NCI-H146 treated with DMSO at 0.1 percent for 48 hours (cell line): ENCODE measurements at regions not wholly inside any gene's neighbourhood (a gene's known extent, or its start where the extent isn't known, plus 50 kb on each side); places are given as distances from the start of the nearest gene placed in this dataset.

Experiments
- DNase-seq: peaks from one replicate; lab custom pipeline; 2025; ENCODE audit not compliant: unreplicated experiment; lab: John Stamatoyannopoulos, UW

GRCh38 chr17:63331301-63332061 is 114.6 kb downstream of the CYB561 start:
- DNase-seq: no peak

DNA sequence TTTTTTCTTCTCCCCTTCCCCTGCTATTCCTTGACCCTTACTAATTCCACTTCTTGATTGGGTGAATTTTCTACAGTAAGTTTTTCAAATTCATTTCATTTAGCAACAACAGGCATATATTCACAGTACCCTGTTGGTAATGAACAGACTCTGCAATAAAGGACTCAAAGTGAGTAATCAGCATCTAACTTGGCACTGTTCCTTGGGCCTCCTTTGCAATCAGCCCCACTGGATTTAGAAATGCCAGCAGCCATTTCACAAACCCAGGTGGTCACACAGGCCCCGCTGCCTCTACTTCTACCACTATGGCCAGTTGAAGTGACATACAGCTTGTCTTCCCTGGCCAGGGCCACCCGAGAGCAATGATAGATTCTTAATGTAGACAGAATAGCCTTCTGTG is 113.8 kb downstream of the CYB561 start:
- DNase-seq: no peak

DNA sequence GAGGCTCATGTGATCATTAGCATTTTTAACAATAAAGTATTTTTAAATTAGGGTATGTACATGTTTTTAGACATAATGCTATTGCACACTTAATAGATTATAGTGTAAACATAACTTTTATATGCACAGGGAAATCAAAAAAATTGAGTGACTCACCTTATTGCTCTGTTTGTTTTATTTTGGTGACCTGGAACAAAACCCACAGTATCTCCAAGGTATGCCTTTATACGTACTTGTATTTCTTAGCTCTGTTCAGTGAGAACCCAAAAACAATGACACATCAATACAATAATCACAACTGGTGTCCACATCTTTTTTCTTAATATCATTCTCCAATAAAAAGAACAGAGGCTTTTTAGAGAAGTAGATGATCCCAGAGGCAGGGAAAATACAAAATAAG is 112.2 kb downstream of the CYB561 start:
- DNase-seq: no peak

GRCh38 chr17:63335831-63336230 is 110.3 kb downstream of the CYB561 start:
- no peak for DNase-seq

- no peak for DNase-seq
These were observed 108.5 kb downstream of the CYB561 start for GRCh38 chr17:63337579-63337978.

GRCh38 chr17:63338272-63338671 is 107.8 kb downstream of the CYB561 start:
- no peak for DNase-seq

DNA sequence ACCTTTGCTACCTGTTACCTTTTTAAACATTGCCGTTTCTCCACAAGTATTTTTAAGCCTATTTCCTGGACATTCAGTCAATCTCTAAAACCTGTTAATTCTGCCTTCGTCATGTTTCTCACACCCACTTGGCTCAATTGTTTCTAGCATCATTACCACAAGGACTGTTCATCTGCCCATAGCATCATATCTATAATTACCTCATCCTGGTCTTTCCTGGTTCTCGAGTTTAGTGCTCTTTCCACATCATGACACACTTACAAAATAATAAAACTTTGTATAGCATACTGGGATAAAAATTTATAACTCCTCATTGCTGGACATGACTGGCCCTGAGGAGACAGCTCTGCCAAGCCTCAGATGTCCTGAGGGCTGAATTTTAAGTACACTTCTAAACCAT is 104.8 kb downstream of the CYB561 start:
- no peak for DNase-seq

- no peak for DNase-seq
These were observed 101.7 kb downstream of the CYB561 start for GRCh38 chr17:63344383-63344782.

DNA sequence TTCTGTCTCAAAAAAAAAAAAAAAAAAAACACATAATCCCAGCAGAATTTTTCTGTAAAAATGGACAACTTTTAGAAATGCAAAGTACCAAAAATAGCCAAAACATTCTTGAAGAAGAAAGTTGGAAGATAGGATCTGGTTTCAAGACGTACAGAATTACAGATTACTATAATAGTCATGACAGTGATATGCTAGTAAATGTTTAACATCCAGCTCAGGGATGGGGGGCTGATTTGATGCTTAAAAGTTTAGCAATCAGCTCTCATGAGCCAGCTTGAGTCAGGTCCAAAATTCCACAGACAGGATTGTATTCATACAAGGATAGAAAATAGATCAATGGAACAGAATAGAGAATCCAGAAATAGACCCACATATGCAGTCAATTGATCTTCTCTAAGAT is 100.5 kb downstream of the CYB561 start:
- DNase-seq: no peak

DNA sequence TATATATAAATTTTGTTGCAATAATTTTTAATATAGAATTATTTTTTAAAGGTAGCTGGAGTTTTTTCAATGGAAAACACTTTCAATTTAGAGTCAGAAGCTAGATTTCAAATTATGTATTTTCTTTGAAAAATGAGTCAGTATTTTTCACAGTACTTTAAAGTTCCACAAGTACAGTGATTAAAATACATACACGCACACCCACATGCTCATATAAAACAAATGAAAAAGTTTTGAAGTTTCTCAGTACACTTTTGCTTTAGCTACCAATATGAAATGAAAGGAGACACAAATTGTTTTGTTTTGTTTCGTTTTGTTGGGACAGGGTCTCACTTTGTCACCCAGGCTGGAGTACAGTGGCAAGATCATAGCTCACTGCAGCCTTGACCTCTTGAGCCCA is 98.6 kb downstream of the CYB561 start:
- no peak for DNase-seq

DNA sequence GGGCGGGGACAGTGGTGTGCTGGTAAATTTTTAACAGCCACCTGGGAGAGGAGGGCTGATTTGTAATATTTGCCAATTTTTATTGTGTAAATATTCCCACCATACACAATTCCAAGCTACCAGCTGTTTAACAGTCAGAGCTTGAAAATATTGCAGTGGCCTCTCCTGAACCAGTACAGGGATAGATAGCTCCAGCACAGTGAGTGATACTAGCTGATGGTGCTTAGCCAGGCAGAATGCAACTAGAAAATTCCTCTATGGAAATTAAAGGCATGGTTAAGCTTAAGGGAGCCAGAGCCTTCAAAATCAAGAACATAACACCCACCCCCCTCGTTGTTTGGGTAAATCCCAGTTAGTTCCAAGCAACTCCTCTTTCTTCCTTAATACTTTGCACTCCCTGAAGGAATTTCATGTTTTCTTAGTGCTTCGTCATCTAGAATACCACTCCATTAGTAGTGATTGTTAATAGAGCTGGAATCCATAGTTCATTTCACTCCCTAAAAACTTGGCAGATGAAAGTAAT is 96.6 kb downstream of the CYB561 start:
- DNase-seq: no peak

DNA sequence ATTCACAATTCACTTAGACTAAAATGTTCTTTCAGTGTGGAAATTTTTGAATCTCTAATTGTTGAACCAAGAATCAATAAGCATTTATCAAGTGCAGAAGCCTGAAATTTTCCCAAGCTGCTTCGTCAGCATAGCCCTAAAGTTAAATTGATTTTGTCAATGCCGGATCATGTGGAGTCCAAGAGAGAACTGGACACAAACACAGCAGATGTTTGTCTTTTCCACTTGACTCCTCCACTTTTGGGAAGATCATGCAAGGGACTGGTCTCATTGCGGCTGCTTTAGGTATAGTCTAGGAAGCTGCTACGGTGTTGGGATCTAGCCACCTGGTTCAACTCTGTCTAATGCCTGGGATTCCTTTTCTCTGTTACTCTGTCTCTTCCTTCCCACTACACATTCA is 95.7 kb downstream of the CYB561 start:
- DNase-seq: no peak

- no peak for DNase-seq
These were observed 91.8 kb downstream of the CYB561 start for GRCh38 chr17:63354256-63354655.

GRCh38 chr17:63356337-63356757 is 89.8 kb downstream of the CYB561 start:
- no peak for DNase-seq

GRCh38 chr17:63358111-63358839 is 87.8 kb downstream of the CYB561 start:
- DNase-seq: no peak

DNA sequence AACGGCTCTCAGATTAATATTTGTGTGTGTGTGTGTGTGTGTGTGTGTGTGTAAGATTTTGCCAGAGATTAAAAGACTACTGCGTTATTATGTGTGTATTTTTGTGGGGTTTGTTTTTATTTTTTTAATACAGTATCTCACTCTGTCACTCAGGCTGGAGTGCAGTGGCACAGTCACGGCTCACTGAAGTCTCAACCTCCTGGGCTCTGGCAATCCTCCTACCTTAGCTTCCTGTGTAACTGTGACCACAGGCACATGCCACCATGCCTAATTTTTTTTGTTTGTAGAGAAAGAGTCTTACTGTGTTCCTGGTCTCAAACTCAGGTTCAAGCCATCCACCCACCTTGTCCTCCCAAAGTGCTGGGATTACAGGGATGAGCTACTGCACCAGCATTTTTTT is 87.2 kb downstream of the CYB561 start:
- DNase-seq: no peak

- DNase-seq: no peak
These were observed 84.9 kb downstream of the CYB561 start for GRCh38 chr17:63361182-63361581.

- no peak for DNase-seq
These were observed 84.0 kb downstream of the CYB561 start for GRCh38 chr17:63362115-63362514.

DNA sequence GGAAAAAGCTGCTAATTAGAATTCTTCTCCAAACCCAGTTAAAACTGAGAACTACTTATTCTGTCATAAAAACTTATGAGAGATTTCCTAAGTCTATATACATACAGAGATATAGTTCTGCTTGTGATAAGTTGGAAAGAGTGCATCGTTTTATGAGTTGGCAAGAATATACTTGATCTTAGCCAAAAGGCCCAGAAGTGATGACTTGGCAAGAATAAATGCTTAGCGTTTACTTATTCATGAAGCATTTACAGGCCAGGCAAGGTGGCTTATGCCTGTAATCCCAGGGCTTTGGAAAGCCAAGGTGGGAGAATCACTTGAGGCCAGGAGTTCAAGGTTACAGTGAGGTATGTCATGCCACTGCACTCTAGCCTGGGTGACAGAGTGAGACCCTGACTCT is 81.7 kb downstream of the CYB561 start:
- no peak for DNase-seq

GRCh38 chr17:63364944-63365343 is 81.2 kb downstream of the CYB561 start:
- DNase-seq: no peak

DNA sequence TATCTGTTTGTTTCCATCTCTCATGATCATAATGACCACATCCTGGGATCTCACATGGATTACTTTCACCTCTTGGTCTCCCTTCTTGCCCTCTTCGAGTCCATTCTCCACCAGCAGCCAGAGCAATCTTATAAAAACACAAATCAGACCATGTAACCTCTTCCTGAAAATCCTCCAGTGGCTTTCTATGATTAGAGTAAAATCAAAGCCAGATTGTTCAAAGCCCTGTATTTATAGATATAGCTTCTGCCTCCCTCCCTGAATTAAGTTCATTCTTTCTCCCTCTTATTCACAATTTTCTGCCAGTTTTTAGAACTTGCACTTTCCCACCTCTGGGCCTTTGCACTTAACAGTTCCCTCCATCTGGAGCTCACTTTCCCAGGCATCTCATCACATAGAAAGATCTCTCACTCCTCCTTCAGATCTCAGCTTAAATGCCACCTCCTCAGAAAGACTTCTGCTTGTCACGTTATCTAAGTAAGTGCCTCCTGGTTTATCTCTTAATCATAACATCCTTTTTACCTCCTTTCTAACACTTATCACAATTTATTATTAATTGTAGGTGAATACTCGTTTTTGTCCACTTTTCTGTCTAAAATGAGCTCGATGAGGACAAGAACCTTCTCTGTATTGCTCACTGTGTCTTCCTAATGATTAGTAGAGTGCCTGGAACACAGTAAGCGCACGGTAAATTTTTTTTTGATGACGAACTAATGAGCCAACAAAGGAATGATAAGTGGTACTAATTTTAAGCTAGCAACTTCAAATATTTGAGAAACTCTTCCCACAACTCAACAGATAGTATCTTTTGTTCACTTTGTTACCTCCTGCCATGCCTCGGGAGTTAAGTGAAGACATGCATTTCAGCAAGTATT is 80.5 kb downstream of the CYB561 start:
- no peak for DNase-seq

DNA sequence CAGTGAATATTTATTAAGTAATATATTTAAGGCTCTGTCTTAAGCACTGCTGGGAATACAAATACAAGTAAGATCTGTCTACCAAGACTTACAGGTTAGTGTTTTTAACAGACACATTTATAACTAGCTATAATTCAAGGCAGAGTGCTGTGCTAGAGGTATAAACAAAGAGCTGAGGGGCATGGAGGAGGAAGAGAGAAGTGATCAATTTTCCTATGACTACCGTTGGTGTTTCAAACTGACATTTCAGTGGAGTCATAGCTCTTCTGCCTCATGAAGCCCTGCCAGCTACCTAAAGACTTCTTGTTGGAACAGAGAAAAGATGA is 79.9 kb downstream of the CYB561 start:
- DNase-seq: no peak
